ENCODE measurements at regions not wholly inside any gene's neighbourhood (a gene's known extent, or its start where the extent isn't known, plus 50 kb on each side); places are given as distances from the start of the nearest gene placed in this dataset.

DNA sequence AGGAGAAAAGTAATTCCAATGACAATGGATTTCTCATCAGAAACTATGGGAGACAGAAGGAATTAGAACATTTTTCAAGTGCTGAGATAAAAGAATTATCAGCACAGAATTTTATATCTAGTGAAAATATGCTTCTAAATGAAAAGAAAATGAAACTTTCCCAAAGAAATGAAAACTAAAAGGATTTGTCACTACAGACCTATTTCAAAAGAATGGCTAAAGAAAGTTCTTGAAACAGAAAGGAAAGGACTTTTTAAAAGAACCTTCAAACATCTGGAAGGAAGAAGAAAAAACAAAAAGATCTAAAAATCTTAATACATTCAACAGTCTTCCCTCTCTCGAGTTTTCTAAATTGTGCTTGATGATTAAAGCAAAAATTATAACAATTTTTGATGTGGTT lies 255.4 kb downstream of the FAM76B start:
- TF ChIP-seq, protein P1, sequence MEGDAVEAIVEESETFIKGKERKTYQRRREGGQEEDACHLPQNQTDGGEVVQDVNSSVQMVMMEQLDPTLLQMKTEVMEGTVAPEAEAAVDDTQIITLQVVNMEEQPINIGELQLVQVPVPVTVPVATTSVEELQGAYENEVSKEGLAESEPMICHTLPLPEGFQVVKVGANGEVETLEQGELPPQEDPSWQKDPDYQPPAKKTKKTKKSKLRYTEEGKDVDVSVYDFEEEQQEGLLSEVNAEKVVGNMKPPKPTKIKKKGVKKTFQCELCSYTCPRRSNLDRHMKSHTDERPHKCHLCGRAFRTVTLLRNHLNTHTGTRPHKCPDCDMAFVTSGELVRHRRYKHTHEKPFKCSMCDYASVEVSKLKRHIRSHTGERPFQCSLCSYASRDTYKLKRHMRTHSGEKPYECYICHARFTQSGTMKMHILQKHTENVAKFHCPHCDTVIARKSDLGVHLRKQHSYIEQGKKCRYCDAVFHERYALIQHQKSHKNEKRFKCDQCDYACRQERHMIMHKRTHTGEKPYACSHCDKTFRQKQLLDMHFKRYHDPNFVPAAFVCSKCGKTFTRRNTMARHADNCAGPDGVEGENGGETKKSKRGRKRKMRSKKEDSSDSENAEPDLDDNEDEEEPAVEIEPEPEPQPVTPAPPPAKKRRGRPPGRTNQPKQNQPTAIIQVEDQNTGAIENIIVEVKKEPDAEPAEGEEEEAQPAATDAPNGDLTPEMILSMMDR (conservative IDR thresholded peaks at IDR 0.05; ENCODE audit: low read depth, low read length): no peak
- TF ChIP-seq MAZ (IDR thresholded peaks at IDR 0.05; ENCODE audit: borderline replicate concordance, low read depth, low read length) (no peak), POLR2A (IDR thresholded peaks at IDR 0.05; ENCODE audit: low read depth, low read length) (no peak), SMC3 (IDR thresholded peaks at IDR 0.05; ENCODE audit: low read depth, low read length) (no peak), RCOR1 (IDR thresholded peaks at IDR 0.05; ENCODE audit: insufficient replicate concordance, low read length) (no peak)
- TF ChIP-seq, protein P2, sequence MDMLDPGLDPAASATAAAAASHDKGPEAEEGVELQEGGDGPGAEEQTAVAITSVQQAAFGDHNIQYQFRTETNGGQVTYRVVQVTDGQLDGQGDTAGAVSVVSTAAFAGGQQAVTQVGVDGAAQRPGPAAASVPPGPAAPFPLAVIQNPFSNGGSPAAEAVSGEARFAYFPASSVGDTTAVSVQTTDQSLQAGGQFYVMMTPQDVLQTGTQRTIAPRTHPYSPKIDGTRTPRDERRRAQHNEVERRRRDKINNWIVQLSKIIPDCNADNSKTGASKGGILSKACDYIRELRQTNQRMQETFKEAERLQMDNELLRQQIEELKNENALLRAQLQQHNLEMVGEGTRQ (IDR thresholded peaks at IDR 0.05; ENCODE audit: low read depth, low read length): no peak

Data from IMR-90 (cell line).